AG09309 (cell line): ENCODE measurements at regions not wholly inside any gene's neighbourhood (a gene's known extent, or its start where the extent isn't known, plus 50 kb on each side); places are given as distances from the start of the nearest gene placed in this dataset.

Experiments
- DNase-seq: peaks from one replicate; pipeline ENCODE4 v3.0.0-alpha.2; 2010; ENCODE audit warnings: low read depth
- H3K4me3 ChIP-seq: 2 replicates; pipeline ENCODE4 v1.5.1; 2011; ENCODE audit warnings: mild to moderate bottlenecking, low read depth, low read length, moderate library complexity; ENCODE audit not compliant: control insufficient read depth
- TF ChIP-seq, protein P1 (sequence below): IDR thresholded peaks from 2 replicates; pipeline ENCODE4 v1.5.1; 2011; ENCODE audit warnings: mild to moderate bottlenecking, low read depth, low read length, inconsistent platforms; ENCODE audit not compliant: insufficient read depth, control insufficient read depth; ENCODE audit errors: missing control alignments

DNA sequence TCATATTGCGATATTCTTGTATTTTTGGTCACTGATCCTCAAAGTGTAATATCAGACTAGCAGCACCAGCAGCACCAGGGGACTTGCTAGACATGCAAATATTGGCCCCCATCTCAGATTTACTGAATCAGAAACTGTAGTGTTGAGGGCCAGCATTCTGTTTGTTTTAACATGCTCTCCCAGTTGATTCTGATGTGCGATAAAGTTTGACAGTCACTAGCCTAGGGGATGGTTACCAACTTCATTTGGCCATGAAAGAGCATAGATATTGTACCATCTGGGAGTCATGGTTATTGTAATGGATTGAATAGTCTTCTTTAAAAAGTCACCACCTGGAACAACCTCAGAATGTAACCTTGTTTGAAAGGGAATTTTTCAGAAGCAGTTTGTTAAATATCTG, 1090.4 kb upstream of the RAG2 start:
- TF ChIP-seq, protein P1, sequence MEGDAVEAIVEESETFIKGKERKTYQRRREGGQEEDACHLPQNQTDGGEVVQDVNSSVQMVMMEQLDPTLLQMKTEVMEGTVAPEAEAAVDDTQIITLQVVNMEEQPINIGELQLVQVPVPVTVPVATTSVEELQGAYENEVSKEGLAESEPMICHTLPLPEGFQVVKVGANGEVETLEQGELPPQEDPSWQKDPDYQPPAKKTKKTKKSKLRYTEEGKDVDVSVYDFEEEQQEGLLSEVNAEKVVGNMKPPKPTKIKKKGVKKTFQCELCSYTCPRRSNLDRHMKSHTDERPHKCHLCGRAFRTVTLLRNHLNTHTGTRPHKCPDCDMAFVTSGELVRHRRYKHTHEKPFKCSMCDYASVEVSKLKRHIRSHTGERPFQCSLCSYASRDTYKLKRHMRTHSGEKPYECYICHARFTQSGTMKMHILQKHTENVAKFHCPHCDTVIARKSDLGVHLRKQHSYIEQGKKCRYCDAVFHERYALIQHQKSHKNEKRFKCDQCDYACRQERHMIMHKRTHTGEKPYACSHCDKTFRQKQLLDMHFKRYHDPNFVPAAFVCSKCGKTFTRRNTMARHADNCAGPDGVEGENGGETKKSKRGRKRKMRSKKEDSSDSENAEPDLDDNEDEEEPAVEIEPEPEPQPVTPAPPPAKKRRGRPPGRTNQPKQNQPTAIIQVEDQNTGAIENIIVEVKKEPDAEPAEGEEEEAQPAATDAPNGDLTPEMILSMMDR, result no peak
- no peak overlapping the region for H3K4me3 ChIP-seq
- no peak for DNase-seq

DNA sequence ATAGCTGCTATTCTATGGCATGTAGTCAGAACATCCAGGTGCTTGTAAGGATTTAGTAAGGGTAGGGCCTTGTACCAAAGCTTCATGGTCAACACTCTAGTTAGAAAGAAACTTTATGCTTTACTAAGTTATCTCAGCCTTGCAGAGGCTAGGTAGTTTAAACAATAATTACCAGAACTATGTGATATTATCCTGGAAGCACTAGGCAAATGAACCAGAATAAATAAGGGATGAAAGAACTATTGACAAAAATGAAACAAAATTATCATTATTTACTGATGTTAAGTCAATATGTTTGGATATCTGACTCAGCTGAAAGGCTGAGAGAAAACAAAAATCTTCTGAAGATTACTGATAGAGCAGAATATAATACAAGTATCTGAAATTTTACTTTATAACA, 1089.1 kb upstream of the RAG2 start:
- H3K4me3 ChIP-seq, result no peak overlapping the region
- TF ChIP-seq, protein P1, result no peak
- DNase-seq, result no peak

DNA sequence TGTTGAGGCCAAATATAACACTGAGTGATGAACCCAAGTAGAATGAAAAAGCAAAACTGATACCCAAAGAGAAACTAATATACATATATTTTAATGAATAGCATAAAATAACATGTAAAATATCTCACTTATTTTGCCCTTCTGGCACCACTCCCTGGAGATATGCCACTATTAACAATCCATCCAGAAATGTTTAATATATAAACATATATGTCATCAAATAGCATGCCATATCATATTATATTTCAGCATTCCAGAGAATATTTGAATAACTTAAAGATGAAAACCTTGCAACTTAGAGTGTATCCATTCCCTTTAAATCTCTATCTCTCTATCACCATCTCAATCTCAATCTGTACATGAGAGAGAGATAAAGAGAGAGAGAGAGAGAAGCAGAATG, 1073.3 kb upstream of the RAG2 start:
- DNase-seq, result no peak
- H3K4me3 ChIP-seq, result no peak overlapping the region
- TF ChIP-seq, protein P1, result no peak

DNA sequence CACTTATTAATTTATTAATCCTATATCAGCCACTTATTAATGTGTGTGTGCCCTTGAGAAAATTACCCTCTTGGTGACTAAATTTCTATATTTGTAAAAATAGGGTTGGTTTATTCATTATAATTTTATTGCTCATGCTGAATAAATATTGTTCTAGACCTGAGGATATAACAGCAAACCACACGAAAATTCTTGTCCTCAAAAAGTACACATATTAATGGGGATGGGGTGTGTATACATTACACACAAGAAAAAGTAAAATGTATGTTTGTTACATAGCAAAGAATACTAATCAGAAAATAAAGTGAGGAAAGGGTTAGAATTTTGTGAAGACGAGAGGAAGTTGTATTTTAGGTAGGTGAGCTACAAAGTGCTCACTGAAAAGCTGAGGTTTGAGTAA, 1068.9 kb upstream of the RAG2 start:
- no peak overlapping the region for H3K4me3 ChIP-seq
- TF ChIP-seq, protein P1, result no peak
- no peak for DNase-seq

DNA sequence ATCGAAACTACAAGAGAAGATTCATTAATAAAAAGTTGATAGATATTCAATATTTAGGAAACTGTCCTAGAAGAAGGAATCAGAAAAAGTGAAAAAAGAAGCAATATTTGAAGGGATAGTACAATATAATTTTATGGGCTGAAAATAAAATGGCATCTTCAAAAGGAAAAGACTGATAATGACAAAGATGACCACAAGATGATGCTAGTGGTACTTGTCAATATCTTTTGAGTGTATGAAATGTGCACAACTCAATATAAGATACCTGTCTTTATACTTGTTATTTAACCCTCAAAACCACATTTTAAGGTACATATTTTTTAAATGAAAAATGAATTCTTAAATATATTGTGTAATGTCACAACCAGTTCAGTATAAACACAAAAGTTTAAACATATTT, 1059.6 kb upstream of the RAG2 start:
- no peak for DNase-seq
- TF ChIP-seq, protein P1, result peak; percentile 13
- no peak overlapping the region for H3K4me3 ChIP-seq

DNA sequence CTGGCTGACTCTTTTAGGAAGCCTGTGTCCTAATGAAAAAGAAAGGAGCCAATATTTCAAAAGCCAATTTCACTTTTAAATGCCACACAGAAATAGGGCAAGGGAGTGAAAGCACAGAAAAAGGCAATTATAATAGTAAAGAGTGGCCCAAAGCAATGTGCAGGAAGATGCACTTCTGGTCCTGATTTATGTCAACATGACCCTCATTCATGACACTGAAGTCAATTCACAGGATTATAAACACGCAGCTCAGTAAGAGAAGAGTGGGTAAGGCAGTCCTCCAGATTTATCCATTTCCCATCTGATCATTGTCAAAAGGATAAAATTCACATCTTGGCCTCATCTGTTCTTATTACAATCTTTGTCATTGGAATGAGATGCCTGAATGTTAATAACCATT, 1049.7 kb upstream of the RAG2 start:
- no peak overlapping the region for H3K4me3 ChIP-seq
- no peak for DNase-seq
- TF ChIP-seq, protein P1, result no peak

DNA sequence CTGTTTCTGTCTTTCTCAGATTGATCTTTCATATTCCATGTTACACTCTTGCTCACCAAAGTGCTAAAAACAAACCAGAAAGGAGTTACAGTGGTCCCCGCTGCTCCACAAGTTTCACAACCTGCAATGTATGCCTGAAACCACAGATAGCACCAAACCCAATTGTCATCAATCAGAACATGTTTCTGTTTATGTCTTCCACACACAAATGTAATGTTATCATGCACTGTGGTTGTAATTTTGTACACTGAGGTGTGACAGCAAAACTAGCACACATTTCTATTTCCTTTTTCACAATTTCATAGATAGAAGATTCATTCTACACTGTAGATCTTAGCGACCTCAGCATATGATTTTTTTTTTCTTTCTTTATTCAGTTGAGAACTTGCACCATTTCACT, 1045.9 kb upstream of the RAG2 start:
- H3K4me3 ChIP-seq, result no peak overlapping the region
- TF ChIP-seq, protein P1, result no peak
- no peak for DNase-seq
